ENCODE measurements at regions not wholly inside any gene's neighbourhood (a gene's known extent, or its start where the extent isn't known, plus 50 kb on each side); places are given as distances from the start of the nearest gene placed in this dataset.

DNA sequence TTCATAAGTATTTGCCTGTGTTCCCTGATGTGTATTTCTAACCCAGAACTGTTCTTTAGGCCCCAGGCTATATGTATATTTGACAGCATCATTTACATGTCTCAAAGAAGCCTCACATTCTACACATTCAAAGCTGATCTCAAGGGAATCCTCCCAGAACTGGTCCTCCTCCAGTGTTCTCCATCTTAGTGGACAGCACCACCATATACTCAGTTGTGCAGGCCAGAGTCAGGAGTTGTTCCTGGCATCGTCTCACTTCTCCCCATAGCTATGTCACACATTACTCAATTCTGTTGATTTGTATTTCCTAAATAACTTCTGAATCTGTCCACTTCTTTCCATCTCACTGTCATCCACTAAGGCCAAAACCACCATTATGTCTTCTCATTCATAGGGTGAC is 82.8 kb upstream of the TRPC3 start:
- DNase-seq (ENCODE audit: low read depth): no peak

GRCh38 chr4:122027203-122027602 is 75.3 kb upstream of the TRPC3 start:
- no peak for DNase-seq (ENCODE audit: low read depth)

GRCh38 chr4:122017296-122017695 is 65.4 kb upstream of the TRPC3 start:
- no peak for DNase-seq (ENCODE audit: low read depth)

DNA sequence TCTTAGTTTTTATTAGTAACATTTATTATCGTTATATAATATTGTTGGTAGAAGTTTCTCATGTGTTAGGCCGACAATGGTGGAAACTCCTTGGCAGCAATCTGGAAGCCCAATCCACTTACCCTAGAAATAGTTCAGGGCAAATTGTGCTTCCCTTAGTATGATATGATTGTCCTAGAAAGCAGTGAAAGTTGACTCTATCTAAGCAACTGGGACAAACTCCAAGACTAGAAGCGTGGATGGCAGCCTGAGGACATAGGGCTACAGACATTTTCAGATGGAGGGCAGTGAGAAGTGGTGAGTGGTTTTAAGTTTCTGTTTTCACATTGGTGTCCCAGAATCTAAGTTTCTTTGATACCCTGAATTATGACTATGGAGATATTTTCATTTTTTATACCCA is 63.3 kb upstream of the TRPC3 start:
- DNase-seq (ENCODE audit: low read depth): no peak

DNA sequence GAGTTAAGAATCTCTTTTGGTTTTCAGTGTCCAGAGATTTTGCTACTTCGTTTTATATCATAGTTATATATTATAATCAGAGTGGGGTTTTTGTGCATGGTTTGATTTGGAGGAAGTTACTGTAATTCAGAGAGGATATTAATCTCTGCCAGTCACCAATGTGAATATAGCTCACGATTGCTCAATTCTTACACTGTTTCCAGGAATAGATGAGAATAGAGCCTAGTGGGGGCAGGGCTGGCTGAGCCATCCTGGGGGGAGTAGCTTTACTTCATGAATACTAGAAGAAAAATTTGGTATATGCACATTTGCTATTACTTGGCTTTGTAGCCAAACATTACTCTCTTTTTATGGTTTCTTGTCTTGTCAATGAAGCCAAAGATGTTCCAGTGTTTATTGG is 60.9 kb upstream of the TRPC3 start:
- no peak for DNase-seq (ENCODE audit: low read depth)

- DNase-seq (ENCODE audit: low read depth): peak; percentile 45
These were observed 58.8 kb upstream of the TRPC3 start for GRCh38 chr4:122010610-122011009.

DNA sequence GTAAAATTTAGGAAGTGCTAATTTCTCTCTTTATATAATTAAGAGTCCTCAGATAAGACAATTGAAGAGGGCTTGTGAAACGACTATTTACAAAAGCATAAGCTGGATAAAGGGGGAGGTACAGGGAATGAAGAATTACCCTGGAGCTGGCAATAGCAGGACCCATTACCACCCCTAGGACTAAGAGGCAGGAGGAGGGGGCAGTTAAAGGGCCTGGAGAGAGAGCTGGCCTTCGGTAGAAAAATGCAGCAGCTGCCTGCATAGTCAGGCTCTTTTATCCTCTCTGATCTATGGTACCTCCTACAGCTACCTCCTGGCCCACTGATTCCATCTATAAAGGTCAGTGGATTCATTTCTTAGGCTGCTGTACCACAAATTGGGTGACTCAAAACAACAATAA is 57.7 kb upstream of the TRPC3 start:
- DNase-seq (ENCODE audit: low read depth): no peak

DNA sequence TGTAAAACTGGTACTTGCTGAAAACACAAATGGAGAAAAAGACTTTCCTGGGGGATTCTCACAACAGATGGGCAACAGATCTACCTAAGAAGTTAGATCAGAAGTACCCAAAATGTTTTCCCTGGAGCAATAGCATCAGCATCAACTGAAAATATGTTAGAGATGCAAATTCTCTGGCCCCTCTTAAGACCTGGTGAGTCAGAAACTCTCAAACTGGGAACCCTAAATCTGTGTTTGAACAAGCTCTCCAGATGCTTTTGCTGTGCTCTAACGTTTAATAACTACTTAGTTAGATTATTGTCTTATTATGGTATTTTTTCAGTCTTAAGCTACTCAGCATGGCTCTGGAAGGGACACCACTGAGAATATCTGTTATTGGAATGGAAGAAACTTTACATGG is 55.2 kb upstream of the TRPC3 start:
- DNase-seq (ENCODE audit: low read depth): no peak

- DNase-seq (ENCODE audit: low read depth): peak; percentile 4
These were observed 53.4 kb upstream of the TRPC3 start for GRCh38 chr4:122005064-122005755.

DNA sequence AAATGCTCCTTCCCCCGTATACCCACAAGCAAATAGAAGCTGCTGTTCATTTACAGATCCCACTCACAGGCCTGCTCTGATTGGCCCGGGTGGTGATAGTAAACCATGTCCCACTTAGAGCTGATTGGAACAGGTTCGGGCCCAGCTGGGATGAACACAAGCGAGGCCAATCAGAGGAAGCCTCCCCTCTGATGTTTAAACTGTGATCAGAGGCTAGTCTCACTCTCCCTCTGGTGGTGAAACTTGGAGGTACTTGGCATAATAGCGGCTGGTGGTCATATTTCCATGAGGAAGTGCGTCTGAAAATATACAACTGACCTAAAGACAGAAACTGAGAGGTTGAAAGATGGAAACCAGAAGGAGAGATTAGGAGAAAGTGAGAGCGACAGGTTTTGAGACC is 51.5 kb upstream of the TRPC3 start:
- DNase-seq (ENCODE audit: low read depth): peak; percentile 20

All from M059J (cell line).